Peyer's patch (tissue), 4 donors: ENCODE measurements at regions not wholly inside any gene's neighbourhood (a gene's known extent, or its start where the extent isn't known, plus 50 kb on each side); places are given as distances from the start of the nearest gene placed in this dataset.

Experiments used
- CTCF ChIP-seq, 6 experiments: fragments of 450-650 bp in 4 of 6; fragments of 200-600 bp in 2 of 6; sonication (generic) in 1 of 6; IDR thresholded peaks; one replicate each; pipeline ENCODE4 v1.5.1; 2017 to 2019; ENCODE audit warnings: antibody characterized with exemption in 6 of 6, mild to moderate bottlenecking in 3 of 6, moderate library complexity in 1 of 6
- POLR2A ChIP-seq, 2 donors: fragments of 450-650 bp; IDR thresholded peaks; one replicate each; pipeline ENCODE4 v1.5.1; 2017; ENCODE audit warnings: antibody characterized with exemption in 2 of 2, mild to moderate bottlenecking in 2 of 2, moderate library complexity in 2 of 2

GRCh38 chr20:39489986-39490560 lies 527.9 kb downstream of the DHX35 start:
- TF ChIP-seq CTCF (IDR thresholded peaks at IDR 0.05) (no peak), POLR2A (IDR thresholded peaks at IDR 0.05) (no peak)
